Neural cell (in vitro differentiated cells): ENCODE measurements at regions not wholly inside any gene's neighbourhood (a gene's known extent, or its start where the extent isn't known, plus 50 kb on each side); places are given as distances from the start of the nearest gene placed in this dataset.

Experiments used
- H2AFZ ChIP-seq: fragments of 200-600, 300-800 bp; sonication (generic), shearing (Covaris generic); 2 replicates; pipeline ENCODE4 v1.6.0; 2014; ENCODE audit warnings: low read depth, mild to moderate bottlenecking, antibody characterized with exemption, low read length, moderate library complexity
- H3F3A ChIP-seq: fragments of 200-600 bp; shearing (Covaris generic); 2 replicates; pipeline ENCODE4 v1.6.1; 2016; ENCODE audit warnings: mild to moderate bottlenecking, moderate library complexity, mixed read lengths, antibody characterized with exemption, low read length; ENCODE audit not compliant: insufficient read depth, poor library complexity, severe bottlenecking
- H3K27ac ChIP-seq: fragments of 200-600, 300-800 bp; sonication (generic), shearing (Covaris generic); 2 replicates; pipeline ENCODE4 v1.5.1; 2014; ENCODE audit warnings: mild to moderate bottlenecking, low read length, moderate library complexity
- H3K27me3 ChIP-seq: fragments of 300-800, 200-600 bp; sonication (generic), shearing (Covaris generic); 2 replicates; pipeline ENCODE4 v1.6.0; 2014; ENCODE audit warnings: mild to moderate bottlenecking, low read depth, low read length, moderate library complexity; ENCODE audit not compliant: insufficient read depth
- H3K36me3 ChIP-seq: fragments of 300-800, 200-600 bp; sonication (generic), shearing (Covaris generic); 2 replicates; pipeline ENCODE4 v1.5.1; 2014; ENCODE audit warnings: mild to moderate bottlenecking, antibody characterized with exemption, low read length, moderate library complexity; ENCODE audit not compliant: insufficient read depth
- H3K4me2 ChIP-seq: fragments of 300-800, 200-600 bp; sonication (generic), shearing (Covaris generic); 2 replicates; pipeline ENCODE4 v1.6.0; 2014; ENCODE audit warnings: mild to moderate bottlenecking, low read length
- H3K4me3 ChIP-seq: fragments of 300-800, 200-600 bp; sonication (generic), shearing (Covaris generic); 2 replicates; pipeline ENCODE4 v1.5.1; 2014; ENCODE audit warnings: mild to moderate bottlenecking, low read length, moderate library complexity
- H3K79me2 ChIP-seq: fragments of 200-600 bp; shearing (Covaris generic); replicated peaks from 2 replicates; pipeline ENCODE4 v1.6.0; 2014; ENCODE audit warnings: mild to moderate bottlenecking, low read length, moderate library complexity; ENCODE audit not compliant: insufficient read depth
- H3K9ac ChIP-seq: fragments of 300-800, 200-600 bp; sonication (generic), shearing (Covaris generic); 2 replicates; pipeline ENCODE4 v1.6.1; 2016; ENCODE audit warnings: mild to moderate bottlenecking, low read length, mixed read lengths
- H3K9me2 ChIP-seq: fragments of 200-600 bp; shearing (Covaris generic); 2 replicates; pipeline ENCODE4 v1.6.1; 2016; ENCODE audit warnings: mild to moderate bottlenecking, low read length, mixed read lengths; ENCODE audit not compliant: insufficient read depth
- H3K9me3 ChIP-seq: fragments of 200-600, 300-800 bp; sonication (generic), shearing (Covaris generic); 2 replicates; pipeline ENCODE4 v1.6.1; 2016; ENCODE audit warnings: mild to moderate bottlenecking, mixed run types, low read length, moderate library complexity, mixed read lengths
- H4K20me1 ChIP-seq: fragments of 200-600 bp; shearing (Covaris generic); 2 replicates; pipeline ENCODE4 v1.6.1; 2016; ENCODE audit warnings: mild to moderate bottlenecking, mixed run types; ENCODE audit not compliant: insufficient read depth
- EP300 ChIP-seq: fragments of 450-650 bp; conservative IDR thresholded peaks from 2 replicates; pipeline ENCODE4 v1.6.1; 2014; ENCODE audit warnings: antibody characterized with exemption, mild to moderate bottlenecking, moderate library complexity; ENCODE audit not compliant: poor library complexity, severe bottlenecking
- EZH2 ChIP-seq: fragments of 200-600, 300-800 bp; shearing (Covaris generic), sonication (generic); IDR thresholded peaks from 2 replicates; pipeline ENCODE4 v1.6.1; 2014; ENCODE audit warnings: antibody characterized with exemption, low read length, borderline replicate concordance, mild to moderate bottlenecking; ENCODE audit not compliant: insufficient read depth, poor library complexity, severe bottlenecking
- MXI1 ChIP-seq: fragments of 450-650 bp; conservative IDR thresholded peaks from 2 replicates; pipeline ENCODE4 v1.6.1; 2014; ENCODE audit warnings: antibody characterized with exemption, mild to moderate bottlenecking; ENCODE audit not compliant: poor library complexity, severe bottlenecking
- POLR2AphosphoS5 ChIP-seq: IDR thresholded peaks from 2 replicates; pipeline ENCODE4 v1.6.1; 2012
- RAD21 ChIP-seq: fragments of 450-650 bp; conservative IDR thresholded peaks from 2 replicates; pipeline ENCODE4 v1.6.1; 2014; ENCODE audit warnings: antibody characterized with exemption, mild to moderate bottlenecking, moderate library complexity
- SMC3 ChIP-seq: fragments of 450-650 bp; conservative IDR thresholded peaks from 2 replicates; pipeline ENCODE4 v1.6.1; 2014; ENCODE audit warnings: antibody characterized with exemption, mild to moderate bottlenecking, moderate library complexity; ENCODE audit not compliant: poor library complexity
- TAF1 ChIP-seq: IDR thresholded peaks from 2 replicates; pipeline ENCODE4 v1.6.1; 2012; ENCODE audit warnings: low read depth
- TF ChIP-seq, protein P1 (sequence below): fragments of 450-650 bp; IDR thresholded peaks from 2 replicates; pipeline ENCODE4 v1.5.1; 2014; ENCODE audit warnings: antibody characterized with exemption, mild to moderate bottlenecking, moderate library complexity; ENCODE audit not compliant: poor library complexity, severe bottlenecking
- TF ChIP-seq, protein P2 (sequence below): IDR thresholded peaks from 2 replicates; pipeline ENCODE4 v1.6.1; 2012; ENCODE audit warnings: borderline replicate concordance

- Histone ChIP-seq H3K36me3 (no peaks in the 10 kb centered on the region), H3K4me3 (no peak overlapping the region)
These were observed 443.5 kb downstream of the OTOL1 start for GRCh38 chr3:161939918-161940620.

DNA sequence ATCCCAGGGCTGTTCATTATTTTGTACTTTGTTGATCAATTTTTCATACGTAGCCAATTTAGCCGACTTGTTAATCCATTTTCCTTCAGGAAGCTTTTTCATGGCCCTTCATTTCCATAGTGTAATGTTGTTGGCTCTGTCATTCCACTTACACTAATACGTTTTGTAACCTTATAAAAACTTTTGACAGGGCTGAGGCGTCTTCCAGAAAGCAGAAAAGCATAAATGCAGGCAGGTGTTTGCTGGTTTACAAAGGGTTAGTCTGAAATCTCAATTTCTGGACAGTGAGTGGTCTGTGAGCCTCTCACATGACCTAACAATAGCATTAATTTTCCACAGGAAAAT lies 444.0 kb downstream of the OTOL1 start:
- H3K27ac ChIP-seq: no peak overlapping the region
- no peaks in the 10 kb centered on the region for H3K9me2 ChIP-seq
- H4K20me1 ChIP-seq: no peaks in the 10 kb centered on the region
- H3K27me3 ChIP-seq: no peaks in the 10 kb centered on the region
- TF ChIP-seq RAD21 (no peak), TAF1 (no peak), EP300 (no peak), SMC3 (no peak), POLR2AphosphoS5 (no peak), MXI1 (no peak), EZH2 (no peak)
- TF ChIP-seq, protein P1, sequence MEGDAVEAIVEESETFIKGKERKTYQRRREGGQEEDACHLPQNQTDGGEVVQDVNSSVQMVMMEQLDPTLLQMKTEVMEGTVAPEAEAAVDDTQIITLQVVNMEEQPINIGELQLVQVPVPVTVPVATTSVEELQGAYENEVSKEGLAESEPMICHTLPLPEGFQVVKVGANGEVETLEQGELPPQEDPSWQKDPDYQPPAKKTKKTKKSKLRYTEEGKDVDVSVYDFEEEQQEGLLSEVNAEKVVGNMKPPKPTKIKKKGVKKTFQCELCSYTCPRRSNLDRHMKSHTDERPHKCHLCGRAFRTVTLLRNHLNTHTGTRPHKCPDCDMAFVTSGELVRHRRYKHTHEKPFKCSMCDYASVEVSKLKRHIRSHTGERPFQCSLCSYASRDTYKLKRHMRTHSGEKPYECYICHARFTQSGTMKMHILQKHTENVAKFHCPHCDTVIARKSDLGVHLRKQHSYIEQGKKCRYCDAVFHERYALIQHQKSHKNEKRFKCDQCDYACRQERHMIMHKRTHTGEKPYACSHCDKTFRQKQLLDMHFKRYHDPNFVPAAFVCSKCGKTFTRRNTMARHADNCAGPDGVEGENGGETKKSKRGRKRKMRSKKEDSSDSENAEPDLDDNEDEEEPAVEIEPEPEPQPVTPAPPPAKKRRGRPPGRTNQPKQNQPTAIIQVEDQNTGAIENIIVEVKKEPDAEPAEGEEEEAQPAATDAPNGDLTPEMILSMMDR: no peak
- TF ChIP-seq, protein P2, sequence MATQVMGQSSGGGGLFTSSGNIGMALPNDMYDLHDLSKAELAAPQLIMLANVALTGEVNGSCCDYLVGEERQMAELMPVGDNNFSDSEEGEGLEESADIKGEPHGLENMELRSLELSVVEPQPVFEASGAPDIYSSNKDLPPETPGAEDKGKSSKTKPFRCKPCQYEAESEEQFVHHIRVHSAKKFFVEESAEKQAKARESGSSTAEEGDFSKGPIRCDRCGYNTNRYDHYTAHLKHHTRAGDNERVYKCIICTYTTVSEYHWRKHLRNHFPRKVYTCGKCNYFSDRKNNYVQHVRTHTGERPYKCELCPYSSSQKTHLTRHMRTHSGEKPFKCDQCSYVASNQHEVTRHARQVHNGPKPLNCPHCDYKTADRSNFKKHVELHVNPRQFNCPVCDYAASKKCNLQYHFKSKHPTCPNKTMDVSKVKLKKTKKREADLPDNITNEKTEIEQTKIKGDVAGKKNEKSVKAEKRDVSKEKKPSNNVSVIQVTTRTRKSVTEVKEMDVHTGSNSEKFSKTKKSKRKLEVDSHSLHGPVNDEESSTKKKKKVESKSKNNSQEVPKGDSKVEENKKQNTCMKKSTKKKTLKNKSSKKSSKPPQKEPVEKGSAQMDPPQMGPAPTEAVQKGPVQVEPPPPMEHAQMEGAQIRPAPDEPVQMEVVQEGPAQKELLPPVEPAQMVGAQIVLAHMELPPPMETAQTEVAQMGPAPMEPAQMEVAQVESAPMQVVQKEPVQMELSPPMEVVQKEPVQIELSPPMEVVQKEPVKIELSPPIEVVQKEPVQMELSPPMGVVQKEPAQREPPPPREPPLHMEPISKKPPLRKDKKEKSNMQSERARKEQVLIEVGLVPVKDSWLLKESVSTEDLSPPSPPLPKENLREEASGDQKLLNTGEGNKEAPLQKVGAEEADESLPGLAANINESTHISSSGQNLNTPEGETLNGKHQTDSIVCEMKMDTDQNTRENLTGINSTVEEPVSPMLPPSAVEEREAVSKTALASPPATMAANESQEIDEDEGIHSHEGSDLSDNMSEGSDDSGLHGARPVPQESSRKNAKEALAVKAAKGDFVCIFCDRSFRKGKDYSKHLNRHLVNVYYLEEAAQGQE: no peak
- H3F3A ChIP-seq: no peaks in the 10 kb centered on the region
- H3K4me3 ChIP-seq: no peak overlapping the region
- no peak overlapping the region for H3K4me2 ChIP-seq
- H3K9ac ChIP-seq: no peak overlapping the region
- no peaks in the 10 kb centered on the region for H3K9me3 ChIP-seq
- no peaks in the 10 kb centered on the region for H3K79me2 ChIP-seq
- H3K36me3 ChIP-seq: no peaks in the 10 kb centered on the region
- H2AFZ ChIP-seq: no peak overlapping the region

More at GRCh38 chr3:161939918-161940620, 443.5 kb downstream of the OTOL1 start:
- no peaks in the 10 kb centered on the region for H3K27me3 ChIP-seq
- H3K9me2 ChIP-seq: no peaks in the 10 kb centered on the region
- H2AFZ ChIP-seq: no peak overlapping the region
- no peaks in the 10 kb centered on the region for H3F3A ChIP-seq
- TF ChIP-seq TAF1: no peak
- TF ChIP-seq, protein P2: no peak
- TF ChIP-seq SMC3: no peak
- no peak for TF ChIP-seq EP300
- TF ChIP-seq, protein P1: no peak
- TF ChIP-seq POLR2AphosphoS5: no peak
- no peak for TF ChIP-seq EZH2
- no peak for TF ChIP-seq RAD21
- no peak for TF ChIP-seq MXI1
- no peaks in the 10 kb centered on the region for H3K9me3 ChIP-seq
- H3K4me2 ChIP-seq: no peak overlapping the region
- no peak overlapping the region for H3K9ac ChIP-seq
- H4K20me1 ChIP-seq: no peaks in the 10 kb centered on the region
- H3K79me2 ChIP-seq: no peaks in the 10 kb centered on the region
- H3K27ac ChIP-seq: no peak overlapping the region
